ENCODE measurements at regions not wholly inside any gene's neighbourhood (a gene's known extent, or its start where the extent isn't known, plus 50 kb on each side); places are given as distances from the start of the nearest gene placed in this dataset.
A peak's percentile ranks its signal among the peaks of the same experiment; 100 is the strongest.

GRCh38 chr18:43656547-43656946 is 379.3 kb upstream of the SYT4 start:
- 68 to 82% (median 77%) methylated on average over 2 of the region's 2 CpGs for WGBS, 5 donors
- Histone ChIP-seq H3K9me3 (no peaks in the 10 kb centered on the region), H3K4me1 (no peaks in the 10 kb centered on the region), H3K4me3 (no peak overlapping the region), H3K27me3 (no peaks in the 10 kb centered on the region), H3K36me3 (no peaks in the 10 kb centered on the region), H3K27ac (no peak overlapping the region)
- TF ChIP-seq POLR2AphosphoS5 (IDR thresholded peaks at IDR 0.05) (no peak), POLR2A (IDR thresholded peaks at IDR 0.05) (no peak), EP300 (IDR thresholded peaks at IDR 0.05) (no peak), CTCF (IDR thresholded peaks at IDR 0.05) (no peak)
- DNase-seq: no peak
- intact Hi-C loops (cut with DNase I; ENCODE audit: low total_unique reads): no loop called here

DNA sequence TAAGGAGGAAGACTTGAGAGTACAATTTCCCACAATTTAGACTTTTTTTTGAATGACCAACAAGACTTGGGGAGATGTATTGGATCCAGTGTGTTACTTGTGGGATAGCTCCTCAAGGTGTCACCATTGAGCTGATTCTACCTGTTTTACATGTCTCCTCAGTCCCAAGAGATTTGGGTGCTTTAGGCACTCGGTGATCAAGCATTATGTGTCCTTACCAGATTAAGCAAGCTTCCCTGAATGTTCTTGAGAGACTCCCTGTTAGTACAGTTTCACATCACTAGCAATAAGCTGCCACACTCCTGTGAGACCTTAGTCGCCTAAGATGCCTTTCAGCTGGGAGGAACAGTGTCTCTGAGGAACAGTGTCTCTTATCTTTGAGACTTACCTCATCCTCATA is 384.3 kb upstream of the SYT4 start:
- Histone ChIP-seq H3K9me3 (no peaks in the 10 kb centered on the region), H3K4me3 (no peak overlapping the region), H3K4me1 (no peaks in the 10 kb centered on the region), H3K36me3 (no peaks in the 10 kb centered on the region), H3K27ac (no peak overlapping the region), H3K27me3 (no peaks in the 10 kb centered on the region)
- intact Hi-C loops (cut with DNase I; ENCODE audit: low total_unique reads): no loop called here
- WGBS, 5 donors: 19 to 52% (median 33%) methylated on average over 2 of the region's 2 CpGs
- DNase-seq: peak in 1 of 2 donors; percentile 59
- peak in 1 of 7 experiments; percentile 15 for TF ChIP-seq CTCF (IDR thresholded peaks at IDR 0.05)
- TF ChIP-seq POLR2AphosphoS5 (IDR thresholded peaks at IDR 0.05): no peak
- no peak for TF ChIP-seq EP300 (IDR thresholded peaks at IDR 0.05)
- TF ChIP-seq POLR2A (IDR thresholded peaks at IDR 0.05): no peak

- WGBS, 5 donors: 71 to 82% (median 79%) methylated on average over 4 of the region's 4 CpGs
- Histone ChIP-seq H3K27ac (no peak overlapping the region), H3K9me3 (no peaks in the 10 kb centered on the region), H3K4me3 (no peak overlapping the region), H3K27me3 (no peaks in the 10 kb centered on the region), H3K36me3 (no peaks in the 10 kb centered on the region), H3K4me1 (no peaks in the 10 kb centered on the region)
- TF ChIP-seq POLR2AphosphoS5 (IDR thresholded peaks at IDR 0.05) (no peak), EP300 (IDR thresholded peaks at IDR 0.05) (no peak), POLR2A (IDR thresholded peaks at IDR 0.05) (no peak), CTCF (IDR thresholded peaks at IDR 0.05) (no peak)
- peak in 1 of 2 donors; percentile 12 for DNase-seq
- intact Hi-C loops (cut with DNase I; ENCODE audit: low total_unique reads): no loop called here
These were observed 385.4 kb upstream of the SYT4 start for GRCh38 chr18:43662657-43663056.

GRCh38 chr18:43663159-43663558 is 385.9 kb upstream of the SYT4 start:
- H3K4me3 ChIP-seq: no peak overlapping the region
- no peaks in the 10 kb centered on the region for H3K4me1 ChIP-seq
- 78 to 92% (median 89%) methylated on average over 1 of the region's 1 CpG for WGBS, 5 donors
- H3K36me3 ChIP-seq: no peaks in the 10 kb centered on the region
- H3K27me3 ChIP-seq: no peaks in the 10 kb centered on the region
- no peaks in the 10 kb centered on the region for H3K9me3 ChIP-seq
- H3K27ac ChIP-seq: no peak overlapping the region
- intact Hi-C loops (cut with DNase I; ENCODE audit: low total_unique reads): no loop called here
- TF ChIP-seq POLR2A (IDR thresholded peaks at IDR 0.05) (no peak), CTCF (IDR thresholded peaks at IDR 0.05) (no peak), POLR2AphosphoS5 (IDR thresholded peaks at IDR 0.05) (no peak), EP300 (IDR thresholded peaks at IDR 0.05) (no peak)
- no peak for DNase-seq
